NCI-H1930 (cell line): ENCODE measurements at regions not wholly inside any gene's neighbourhood (a gene's known extent, or its start where the extent isn't known, plus 50 kb on each side); places are given as distances from the start of the nearest gene placed in this dataset.

Source experiments
- DNase-seq, 2 experiments: peaks; one replicate each; lab custom pipeline; 2025; lab: John Stamatoyannopoulos, UW

GRCh38 chr5:121731377-121731776 is 120.3 kb upstream of the FTMT start:
- no peak for DNase-seq

- no peak for DNase-seq
These were observed 116.1 kb upstream of the FTMT start for GRCh38 chr5:121735618-121736017.

- no peak for DNase-seq
These were observed 114.6 kb upstream of the FTMT start for GRCh38 chr5:121737120-121737519.

- DNase-seq = no peak
These were observed 110.5 kb upstream of the FTMT start for GRCh38 chr5:121741156-121741555.

- no peak for DNase-seq
These were observed 107.1 kb upstream of the FTMT start for GRCh38 chr5:121744577-121744976.

GRCh38 chr5:121745407-121745806 is 106.3 kb upstream of the FTMT start:
- DNase-seq = no peak

- no peak for DNase-seq
These were observed 104.9 kb upstream of the FTMT start for GRCh38 chr5:121746763-121747162.

- no peak for DNase-seq
These were observed 103.0 kb upstream of the FTMT start for GRCh38 chr5:121748686-121749085.

GRCh38 chr5:121752149-121752548 is 99.5 kb upstream of the FTMT start:
- no peak for DNase-seq

- DNase-seq = no peak
These were observed 96.4 kb upstream of the FTMT start for GRCh38 chr5:121755266-121755665.

- no peak for DNase-seq
These were observed 93.9 kb upstream of the FTMT start for GRCh38 chr5:121757753-121758152.

GRCh38 chr5:121758615-121759014 is 93.1 kb upstream of the FTMT start:
- no peak for DNase-seq

GRCh38 chr5:121762426-121762825 is 89.3 kb upstream of the FTMT start:
- no peak for DNase-seq

GRCh38 chr5:121763665-121764064 is 88.0 kb upstream of the FTMT start:
- DNase-seq = no peak

GRCh38 chr5:121780406-121780805 is 71.3 kb upstream of the FTMT start:
- DNase-seq = no peak

GRCh38 chr5:121783700-121784099 is 68.0 kb upstream of the FTMT start:
- no peak for DNase-seq

GRCh38 chr5:121793791-121794190 is 57.9 kb upstream of the FTMT start:
- no peak for DNase-seq

- DNase-seq = no peak
These were observed 56.2 kb upstream of the FTMT start for GRCh38 chr5:121795511-121795910.

GRCh38 chr5:121797681-121798518 is 53.8 kb upstream of the FTMT start:
- DNase-seq = no peak
